Central memory CD8-positive, alpha-beta T cell (primary cell): ENCODE measurements at regions not wholly inside any gene's neighbourhood (a gene's known extent, or its start where the extent isn't known, plus 50 kb on each side); places are given as distances from the start of the nearest gene placed in this dataset.
"Not testable (repeated sequence)": the region's sequence is repeated elsewhere in the genome, so short reads cannot be mapped to it uniquely, and the experiment has no call there.

ENCODE experiments used
- ATAC-seq: fragments of 150-1000 bp; cut with Tn5 transposase; replicated peaks from 2 replicates; pipeline ENCODE4 v1.10.0; 2022; ENCODE audit warnings: mild to moderate bottlenecking, moderate FRiP score, moderate number of reproducible peaks; ENCODE audit not compliant: poor library complexity, severe bottlenecking; ENCODE audit errors: extremely low read depth
- DNase-seq, 2 donors: peaks; one replicate each; pipeline ENCODE4 v3.0.0; 2021; ENCODE audit warnings: low spot score in 2 of 2
- H3K27ac Mint-ChIP-seq: one replicate; pipeline ENCODE4 v1.8.0; 2022; ENCODE audit warnings: low read depth, mild to moderate bottlenecking, moderate library complexity, mixed read lengths
- H3K27me3 Mint-ChIP-seq: one replicate; pipeline ENCODE4 v1.8.0; 2022; ENCODE audit warnings: mixed read lengths
- H3K36me3 Mint-ChIP-seq: one replicate; pipeline ENCODE4 v1.8.0; 2022; ENCODE audit warnings: mild to moderate bottlenecking, moderate library complexity, mixed read lengths; ENCODE audit not compliant: insufficient read depth
- H3K4me1 Mint-ChIP-seq: one replicate; pipeline ENCODE4 v1.8.0; 2022; ENCODE audit warnings: mixed read lengths
- H3K4me3 Mint-ChIP-seq: one replicate; pipeline ENCODE4 v1.8.0; 2022; ENCODE audit warnings: mild to moderate bottlenecking, moderate library complexity, mixed read lengths
- H3K9me3 Mint-ChIP-seq: one replicate; pipeline ENCODE4 v1.8.0; 2022; ENCODE audit warnings: mixed read lengths

GRCh38 chr19:34620134-34620533, 56.8 kb downstream of the SCGB2B2 start:
- H3K27me3 Mint-ChIP-seq: peaks cover 13% of the 10 kb centered on the region
- H3K4me1 Mint-ChIP-seq, H3K27ac Mint-ChIP-seq, ATAC-seq, H3K36me3 Mint-ChIP-seq, H3K4me3 Mint-ChIP-seq, DNase-seq, H3K9me3 Mint-ChIP-seq: not testable (repeated sequence)

- H3K9me3 Mint-ChIP-seq: peaks cover 14% of the 10 kb centered on the region
- no peaks in the 10 kb centered on the region for H3K36me3 Mint-ChIP-seq
- H3K27ac Mint-ChIP-seq: no peak overlapping the region
- peaks cover 13% of the 10 kb centered on the region for H3K27me3 Mint-ChIP-seq
- no peak overlapping the region for H3K4me3 Mint-ChIP-seq
- DNase-seq: no peak
- H3K4me1 Mint-ChIP-seq: no peaks in the 10 kb centered on the region
- ATAC-seq: no peak
Observed at GRCh38 chr19:34618410-34618809, 58.5 kb downstream of the SCGB2B2 start.

GRCh38 chr19:34617996-34618395, 59.0 kb downstream of the SCGB2B2 start:
- H3K27me3 Mint-ChIP-seq: peaks cover 13% of the 10 kb centered on the region
- not testable (repeated sequence) for H3K4me1 Mint-ChIP-seq, H3K36me3 Mint-ChIP-seq, ATAC-seq, DNase-seq, H3K27ac Mint-ChIP-seq, H3K4me3 Mint-ChIP-seq
- H3K9me3 Mint-ChIP-seq: peaks cover 17% of the 10 kb centered on the region

- no peak overlapping the region for H3K27ac Mint-ChIP-seq
- no peak overlapping the region for H3K4me3 Mint-ChIP-seq
- no peaks in the 10 kb centered on the region for H3K27me3 Mint-ChIP-seq
- DNase-seq: no peak
- H3K36me3 Mint-ChIP-seq: no peaks in the 10 kb centered on the region
- H3K9me3 Mint-ChIP-seq: no peaks in the 10 kb centered on the region
- no peak for ATAC-seq
- H3K4me1 Mint-ChIP-seq: no peaks in the 10 kb centered on the region
Observed at GRCh38 chr19:34603003-34603402, 74.0 kb downstream of the SCGB2B2 start.

- no peaks in the 10 kb centered on the region for H3K36me3 Mint-ChIP-seq
- H3K27ac Mint-ChIP-seq: no peak overlapping the region
- H3K9me3 Mint-ChIP-seq: no peaks in the 10 kb centered on the region
- DNase-seq (no peak), ATAC-seq (no peak)
- H3K4me1 Mint-ChIP-seq: no peaks in the 10 kb centered on the region
- H3K27me3 Mint-ChIP-seq: no peaks in the 10 kb centered on the region
- no peak overlapping the region for H3K4me3 Mint-ChIP-seq
Observed at GRCh38 chr19:34601071-34601470, 75.9 kb downstream of the SCGB2B2 start.

- H3K27me3 Mint-ChIP-seq: no peaks in the 10 kb centered on the region
- ATAC-seq (no peak), DNase-seq (no peak)
- no peaks in the 10 kb centered on the region for H3K4me1 Mint-ChIP-seq
- H3K27ac Mint-ChIP-seq: no peak overlapping the region
- H3K9me3 Mint-ChIP-seq: no peaks in the 10 kb centered on the region
- no peaks in the 10 kb centered on the region for H3K36me3 Mint-ChIP-seq
- H3K4me3 Mint-ChIP-seq: no peak overlapping the region
Observed at GRCh38 chr19:34600366-34600765, 76.6 kb downstream of the SCGB2B2 start.

GRCh38 chr19:34598217-34599155, 78.5 kb downstream of the SCGB2B2 start:
- H3K4me3 Mint-ChIP-seq: no peak overlapping the region
- H3K27ac Mint-ChIP-seq: no peak overlapping the region
- H3K27me3 Mint-ChIP-seq: no peaks in the 10 kb centered on the region
- H3K4me1 Mint-ChIP-seq: no peaks in the 10 kb centered on the region
- H3K36me3 Mint-ChIP-seq: peaks cover 2% of the 10 kb centered on the region
- DNase-seq (no peak), ATAC-seq (no peak)
- no peaks in the 10 kb centered on the region for H3K9me3 Mint-ChIP-seq

- Mint-ChIP-seq H3K4me3 (no peak overlapping the region), H3K27me3 (no peaks in the 10 kb centered on the region), H3K4me1 (no peaks in the 10 kb centered on the region), H3K9me3 (no peaks in the 10 kb centered on the region), H3K36me3 (peaks cover 2% of the 10 kb centered on the region), H3K27ac (no peak overlapping the region)
- DNase-seq (no peak), ATAC-seq (no peak)
Observed at GRCh38 chr19:34597596-34597995, 79.4 kb downstream of the SCGB2B2 start.

GRCh38 chr19:34596989-34597388, 80.0 kb downstream of the SCGB2B2 start:
- DNase-seq (no peak), ATAC-seq (no peak)
- no peaks in the 10 kb centered on the region for H3K4me1 Mint-ChIP-seq
- no peaks in the 10 kb centered on the region for H3K27me3 Mint-ChIP-seq
- H3K4me3 Mint-ChIP-seq: no peak overlapping the region
- H3K27ac Mint-ChIP-seq: no peak overlapping the region
- no peaks in the 10 kb centered on the region for H3K9me3 Mint-ChIP-seq
- peaks cover 2% of the 10 kb centered on the region for H3K36me3 Mint-ChIP-seq

- no peak overlapping the region for H3K4me3 Mint-ChIP-seq
- ATAC-seq (no peak), DNase-seq (no peak)
- H3K36me3 Mint-ChIP-seq: peaks cover 2% of the 10 kb centered on the region
- H3K4me1 Mint-ChIP-seq: no peaks in the 10 kb centered on the region
- no peaks in the 10 kb centered on the region for H3K27me3 Mint-ChIP-seq
- H3K27ac Mint-ChIP-seq: no peak overlapping the region
- no peaks in the 10 kb centered on the region for H3K9me3 Mint-ChIP-seq
Observed at GRCh38 chr19:34596115-34596514, 80.8 kb downstream of the SCGB2B2 start.

GRCh38 chr19:34595683-34596082, 81.3 kb downstream of the SCGB2B2 start:
- DNase-seq (no peak), ATAC-seq (no peak)
- Mint-ChIP-seq H3K36me3 (peaks cover 2% of the 10 kb centered on the region), H3K4me3 (no peak overlapping the region), H3K4me1 (no peaks in the 10 kb centered on the region), H3K27ac (no peak overlapping the region), H3K27me3 (no peaks in the 10 kb centered on the region), H3K9me3 (no peaks in the 10 kb centered on the region)

GRCh38 chr19:34590228-34590627, 86.7 kb downstream of the SCGB2B2 start:
- H3K4me3 Mint-ChIP-seq: no peak overlapping the region
- peaks cover 2% of the 10 kb centered on the region for H3K36me3 Mint-ChIP-seq
- ATAC-seq (no peak), DNase-seq (no peak)
- no peaks in the 10 kb centered on the region for H3K9me3 Mint-ChIP-seq
- peaks cover 11% of the 10 kb centered on the region for H3K27me3 Mint-ChIP-seq
- H3K27ac Mint-ChIP-seq: no peak overlapping the region
- no peaks in the 10 kb centered on the region for H3K4me1 Mint-ChIP-seq

GRCh38 chr19:34589730-34590129, 87.2 kb downstream of the SCGB2B2 start:
- ATAC-seq (no peak), DNase-seq (no peak)
- Mint-ChIP-seq H3K27ac (no peak overlapping the region), H3K27me3 (peaks cover 11% of the 10 kb centered on the region), H3K9me3 (no peaks in the 10 kb centered on the region), H3K4me1 (no peaks in the 10 kb centered on the region), H3K4me3 (no peak overlapping the region), H3K36me3 (peaks cover 2% of the 10 kb centered on the region)
